ENCODE measurements at regions not wholly inside any gene's neighbourhood (a gene's known extent, or its start where the extent isn't known, plus 50 kb on each side); places are given as distances from the start of the nearest gene placed in this dataset.

DNA sequence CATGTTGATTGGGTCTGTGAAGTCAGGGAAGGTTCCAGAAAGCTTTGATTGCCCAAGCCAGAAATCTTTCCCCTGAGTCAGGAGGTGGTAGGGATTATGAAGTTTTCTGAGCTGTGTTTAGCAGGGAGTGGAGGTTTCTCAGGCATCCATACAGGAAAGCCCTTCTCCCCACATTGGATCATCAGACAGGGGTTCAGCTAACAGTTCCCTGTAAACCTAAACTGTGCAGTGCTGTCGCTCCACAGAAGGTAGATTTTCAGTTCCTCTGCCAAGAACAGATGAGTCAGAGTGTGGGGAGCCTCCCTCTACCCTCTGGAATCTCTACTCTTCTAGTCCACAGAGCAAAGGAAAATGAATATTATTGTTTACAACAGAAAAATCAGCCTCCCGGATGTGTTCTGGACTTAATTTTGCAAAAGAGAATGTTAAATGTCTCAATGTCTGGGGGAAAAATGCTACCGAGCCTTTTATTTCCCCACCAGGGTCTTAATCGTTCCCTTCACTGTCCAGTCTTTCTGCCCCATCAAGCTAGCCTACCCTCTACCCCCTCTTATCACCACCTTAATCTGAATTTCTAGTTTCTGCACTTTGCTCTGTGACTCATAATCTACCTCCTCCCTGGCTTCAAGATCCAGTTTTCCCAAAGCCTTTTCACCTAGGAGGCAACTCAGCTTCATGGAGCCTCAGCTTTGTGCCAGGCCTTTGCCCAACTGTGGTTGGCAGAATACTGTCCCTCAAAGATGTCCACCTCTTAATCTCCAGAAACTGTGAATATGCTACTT, 355.6 kb downstream of the PRDM2 start:
- peaks cover 3% of the 10 kb centered on the region for H3K9me3 Mint-ChIP-seq (ENCODE audit: low read depth)
- H3K36me3 Mint-ChIP-seq: no peaks in the 10 kb centered on the region
- H3K4me1 Mint-ChIP-seq: no peaks in the 10 kb centered on the region
- ATAC-seq (no peak), DNase-seq (no peak)
- CTCF ChIA-PET: no interaction called here
- no peak overlapping the region for H3K27ac Mint-ChIP-seq
- H3K27me3 Mint-ChIP-seq: no peaks in the 10 kb centered on the region
- H3K4me3 Mint-ChIP-seq: no peak overlapping the region

DNA sequence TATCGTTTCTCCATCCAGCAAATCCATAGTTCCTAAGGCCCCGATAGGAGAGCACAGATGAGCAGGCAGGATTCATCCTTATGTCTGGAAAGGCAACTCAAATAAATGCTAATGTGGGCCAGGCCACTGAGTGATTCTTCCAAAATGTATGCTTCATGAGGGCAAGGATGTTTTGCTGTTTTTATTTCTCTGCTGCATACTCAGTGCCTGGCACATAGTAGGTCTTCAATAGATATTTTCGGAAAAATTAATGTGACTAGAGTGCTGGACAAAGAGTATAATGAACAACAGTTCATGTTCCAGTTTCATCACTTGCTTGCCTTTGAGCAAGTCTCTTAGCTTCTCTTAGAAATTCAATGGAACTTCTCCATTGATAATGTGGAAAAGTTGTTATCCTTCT, 357.7 kb downstream of the PRDM2 start:
- CTCF ChIA-PET: no interaction called here

DNA sequence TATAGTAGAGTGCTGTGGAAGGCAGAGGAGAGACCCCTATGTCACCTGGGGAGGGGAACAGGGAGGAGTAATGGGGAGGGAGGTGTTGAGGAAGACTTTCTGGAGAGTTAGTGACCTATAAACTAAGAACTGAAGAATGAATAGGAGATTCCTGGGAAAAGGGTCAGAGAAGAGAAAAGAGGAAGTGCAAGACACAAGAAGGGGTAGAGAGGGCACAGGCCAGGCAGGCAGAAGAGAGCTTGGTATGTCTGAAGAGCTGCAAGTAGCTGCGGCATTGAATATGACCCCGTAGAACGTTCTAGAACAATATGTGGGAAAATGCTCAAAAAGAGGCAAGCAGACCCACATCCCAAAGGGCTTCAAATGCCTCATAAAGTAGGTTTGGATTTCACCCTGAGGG, 361.2 kb downstream of the PRDM2 start:
- H3K27me3 Mint-ChIP-seq: no peaks in the 10 kb centered on the region
- CTCF ChIA-PET: no interaction called here
- no peak overlapping the region for H3K4me3 Mint-ChIP-seq
- ATAC-seq (no peak), DNase-seq (no peak)
- no peak overlapping the region for H3K27ac Mint-ChIP-seq
- H3K36me3 Mint-ChIP-seq: no peaks in the 10 kb centered on the region
- peaks cover 3% of the 10 kb centered on the region for H3K9me3 Mint-ChIP-seq (ENCODE audit: low read depth)
- no peaks in the 10 kb centered on the region for H3K4me1 Mint-ChIP-seq

More for the DNA sequence above, 357.7 kb downstream of the PRDM2 start:
- Mint-ChIP-seq H3K9me3 (ENCODE audit: low read depth) (peaks cover 3% of the 10 kb centered on the region), H3K27me3 (no peaks in the 10 kb centered on the region), H3K4me1 (no peaks in the 10 kb centered on the region), H3K27ac (no peak overlapping the region), H3K36me3 (no peaks in the 10 kb centered on the region), H3K4me3 (no peak overlapping the region)
- no peak for ATAC-seq
- no peak for DNase-seq

DNA sequence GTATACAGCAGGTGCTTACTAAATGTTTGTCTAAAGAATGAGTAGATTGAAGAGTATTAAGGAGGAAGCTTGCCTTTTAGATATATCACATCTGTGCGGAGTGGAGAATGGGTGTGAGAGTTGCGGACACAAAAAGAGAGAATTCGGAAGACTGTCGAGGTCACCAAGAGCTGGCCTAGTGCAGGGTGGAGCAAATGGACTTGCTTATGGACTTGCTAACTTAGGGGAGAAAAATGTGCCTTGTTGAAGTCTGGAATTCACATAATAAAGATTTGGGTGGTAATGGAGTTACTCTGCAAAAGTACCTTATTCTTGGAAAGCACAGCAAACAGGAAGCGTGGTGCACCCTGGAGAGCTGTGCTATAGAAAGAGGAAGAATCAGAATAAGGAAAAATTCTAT, 361.7 kb downstream of the PRDM2 start:
- Mint-ChIP-seq H3K4me3 (no peak overlapping the region), H3K9me3 (ENCODE audit: low read depth) (peaks cover 3% of the 10 kb centered on the region), H3K36me3 (no peaks in the 10 kb centered on the region), H3K27ac (no peak overlapping the region), H3K4me1 (no peaks in the 10 kb centered on the region), H3K27me3 (no peaks in the 10 kb centered on the region)
- CTCF ChIA-PET: no interaction called here
- ATAC-seq (no peak), DNase-seq (no peak)

DNA sequence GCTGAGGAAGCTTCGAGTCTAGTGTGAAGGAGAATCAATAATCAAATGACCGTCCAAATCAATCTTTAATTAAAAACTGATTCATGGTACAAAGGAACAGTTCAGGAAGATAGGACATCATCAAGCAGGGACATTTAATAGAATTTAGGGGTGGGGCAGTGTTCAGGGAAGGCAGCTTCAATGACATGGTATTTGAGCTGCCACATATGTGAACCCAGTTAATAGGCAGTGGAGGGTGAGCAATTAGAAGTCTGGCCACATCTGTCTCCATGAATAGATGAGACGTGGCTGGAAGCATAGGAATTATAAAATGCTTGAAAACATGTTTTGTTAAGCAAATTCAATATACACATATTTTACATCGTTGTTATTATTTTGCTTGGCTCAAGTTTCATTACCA, 362.7 kb downstream of the PRDM2 start:
- DNase-seq (no peak), ATAC-seq (no peak)
- Mint-ChIP-seq H3K4me1 (no peaks in the 10 kb centered on the region), H3K27ac (no peak overlapping the region), H3K4me3 (no peak overlapping the region), H3K9me3 (ENCODE audit: low read depth) (peaks cover 3% of the 10 kb centered on the region), H3K27me3 (no peaks in the 10 kb centered on the region), H3K36me3 (no peaks in the 10 kb centered on the region)
- CTCF ChIA-PET: no interaction called here

DNA sequence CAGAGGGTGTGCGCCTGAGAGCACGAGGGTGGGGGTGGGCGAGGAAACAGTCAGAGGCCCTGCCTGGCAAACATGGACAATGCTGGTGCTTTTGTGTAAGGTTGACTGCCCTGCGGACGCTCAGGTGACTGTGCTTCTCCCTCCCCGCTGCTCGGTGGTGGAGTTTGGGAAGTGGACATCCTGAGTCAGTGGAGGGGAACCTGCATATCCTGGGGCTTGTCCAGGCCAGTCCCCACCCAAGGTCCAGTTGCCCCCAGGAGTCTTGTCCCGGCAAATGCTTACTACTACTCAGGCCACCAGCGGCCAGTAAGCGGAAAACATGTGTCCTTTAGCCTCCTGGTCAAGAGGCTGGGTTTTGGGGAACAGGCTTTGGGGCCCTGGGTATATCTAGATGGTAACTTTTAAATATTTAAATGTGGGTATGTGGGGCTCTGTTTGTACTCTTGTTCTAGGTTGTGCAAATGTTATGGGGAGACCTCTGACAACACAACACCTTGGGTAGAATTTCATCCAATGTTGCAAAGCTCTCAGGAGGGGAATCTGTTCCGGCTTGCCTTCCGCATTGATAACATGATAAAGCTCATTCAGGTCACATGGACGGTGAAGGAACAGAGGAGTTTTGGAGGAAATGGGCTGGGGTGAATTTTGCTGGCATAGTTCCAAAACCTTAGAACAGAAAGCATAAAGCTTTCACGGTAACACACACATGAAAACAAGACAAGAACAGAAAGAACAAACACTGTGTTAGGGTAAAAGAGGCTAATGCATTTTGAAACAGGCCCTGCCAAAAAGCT, 364.9 kb downstream of the PRDM2 start:
- Mint-ChIP-seq H3K27ac (no peak overlapping the region), H3K4me1 (no peaks in the 10 kb centered on the region), H3K27me3 (no peaks in the 10 kb centered on the region), H3K36me3 (no peaks in the 10 kb centered on the region), H3K9me3 (ENCODE audit: low read depth) (no peaks in the 10 kb centered on the region), H3K4me3 (no peak overlapping the region)
- CTCF ChIA-PET: no interaction called here
- ATAC-seq: no peak
- DNase-seq: no peak

DNA sequence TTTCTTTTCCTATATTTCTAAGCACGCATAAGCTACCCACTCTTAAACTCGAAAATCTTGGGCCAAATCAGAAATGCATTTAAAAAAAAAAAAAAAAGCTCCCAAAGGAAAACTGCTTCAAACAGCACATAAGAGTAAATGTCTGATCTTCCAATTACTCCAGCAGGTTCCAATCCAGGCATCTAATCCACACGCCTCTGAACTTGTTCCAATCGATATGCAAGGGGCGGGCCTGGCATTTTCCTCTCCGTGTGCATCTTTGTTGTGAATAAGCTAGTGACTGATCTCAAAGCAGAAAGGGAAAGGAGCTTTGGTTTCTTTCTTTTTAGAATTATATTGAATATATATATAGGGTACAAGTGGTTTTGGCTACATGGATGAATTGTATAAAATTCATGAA, 365.5 kb downstream of the PRDM2 start:
- DNase-seq (no peak), ATAC-seq (no peak)
- H3K9me3 Mint-ChIP-seq (ENCODE audit: low read depth): no peaks in the 10 kb centered on the region
- no peak overlapping the region for H3K4me3 Mint-ChIP-seq
- H3K4me1 Mint-ChIP-seq: no peaks in the 10 kb centered on the region
- CTCF ChIA-PET: no interaction called here
- no peaks in the 10 kb centered on the region for H3K27me3 Mint-ChIP-seq
- no peak overlapping the region for H3K27ac Mint-ChIP-seq
- no peaks in the 10 kb centered on the region for H3K36me3 Mint-ChIP-seq

DNA sequence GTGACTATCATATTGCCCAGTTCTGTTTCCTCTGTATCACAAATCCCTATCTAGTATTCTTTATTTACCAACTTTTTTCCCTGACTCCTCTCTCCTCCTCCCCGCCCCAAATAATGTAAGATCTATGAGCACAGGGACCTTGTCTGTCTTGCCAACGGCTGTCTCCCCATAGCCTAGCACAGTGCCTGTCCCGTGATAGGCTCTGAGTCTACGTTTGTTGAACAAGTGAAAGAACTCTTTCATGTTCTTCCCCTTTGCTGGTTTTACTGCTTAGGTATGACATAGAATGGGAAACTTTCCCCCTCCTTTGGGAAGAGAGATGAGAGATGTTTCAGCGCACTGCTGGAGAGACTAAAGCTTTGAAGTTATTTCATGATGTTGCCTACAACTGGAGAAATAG, 367.0 kb downstream of the PRDM2 start:
- no peaks in the 10 kb centered on the region for H3K9me3 Mint-ChIP-seq (ENCODE audit: low read depth)
- CTCF ChIA-PET: no interaction called here
- no peak for ATAC-seq
- no peaks in the 10 kb centered on the region for H3K4me1 Mint-ChIP-seq
- no peaks in the 10 kb centered on the region for H3K36me3 Mint-ChIP-seq
- no peak overlapping the region for H3K4me3 Mint-ChIP-seq
- H3K27me3 Mint-ChIP-seq: no peaks in the 10 kb centered on the region
- DNase-seq: no peak
- no peak overlapping the region for H3K27ac Mint-ChIP-seq

DNA sequence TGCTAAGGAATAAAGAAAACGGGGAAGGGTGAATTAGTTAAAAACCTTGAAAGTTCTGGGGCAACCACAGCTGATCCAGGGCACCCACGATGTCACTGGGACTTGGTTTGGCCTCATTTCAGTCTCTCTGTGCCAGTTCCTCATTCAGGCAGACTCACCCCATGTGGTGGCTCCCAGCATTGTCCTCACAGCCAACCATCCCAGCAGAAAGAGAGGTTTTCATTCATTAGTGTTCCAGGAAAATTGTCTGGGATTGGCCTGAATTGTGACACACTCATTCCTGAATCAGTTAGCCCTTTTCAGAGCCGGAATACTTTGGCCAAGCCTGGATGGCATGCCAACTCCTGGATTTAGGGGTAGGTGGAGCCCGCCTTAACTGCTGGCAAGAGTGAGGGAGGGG, 367.7 kb downstream of the PRDM2 start:
- Mint-ChIP-seq H3K9me3 (ENCODE audit: low read depth) (no peaks in the 10 kb centered on the region), H3K27me3 (no peaks in the 10 kb centered on the region), H3K27ac (no peak overlapping the region), H3K4me1 (no peaks in the 10 kb centered on the region), H3K36me3 (no peaks in the 10 kb centered on the region), H3K4me3 (no peak overlapping the region)
- CTCF ChIA-PET: no interaction called here
- no peak for ATAC-seq
- DNase-seq: no peak

DNA sequence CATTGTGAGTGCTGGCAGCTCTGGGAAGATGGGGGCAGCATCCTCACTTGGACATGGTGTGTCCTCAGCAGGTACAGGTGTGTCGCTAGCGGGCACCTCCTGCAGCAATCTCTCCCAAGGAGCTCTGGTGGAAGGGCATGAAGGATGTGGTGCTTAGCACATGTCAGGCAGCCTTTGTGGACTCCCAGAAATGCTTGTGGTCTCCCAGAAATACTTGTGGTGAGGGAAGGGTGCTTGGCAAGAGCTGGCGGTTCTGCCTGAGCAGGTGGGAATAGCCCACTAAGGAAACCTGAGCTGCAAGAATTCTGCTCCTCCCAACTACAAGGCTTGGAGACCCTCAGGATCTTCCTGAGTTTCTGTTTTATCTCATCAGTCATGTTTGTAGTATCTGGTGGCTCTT, 371.6 kb downstream of the PRDM2 start:
- no peak for DNase-seq
- H3K27me3 Mint-ChIP-seq: no peaks in the 10 kb centered on the region
- CTCF ChIA-PET: no interaction called here
- ATAC-seq: no peak
- H3K9me3 Mint-ChIP-seq (ENCODE audit: low read depth): no peaks in the 10 kb centered on the region
- no peak overlapping the region for H3K4me3 Mint-ChIP-seq
- no peaks in the 10 kb centered on the region for H3K4me1 Mint-ChIP-seq
- H3K36me3 Mint-ChIP-seq: no peaks in the 10 kb centered on the region
- H3K27ac Mint-ChIP-seq: no peak overlapping the region

DNA sequence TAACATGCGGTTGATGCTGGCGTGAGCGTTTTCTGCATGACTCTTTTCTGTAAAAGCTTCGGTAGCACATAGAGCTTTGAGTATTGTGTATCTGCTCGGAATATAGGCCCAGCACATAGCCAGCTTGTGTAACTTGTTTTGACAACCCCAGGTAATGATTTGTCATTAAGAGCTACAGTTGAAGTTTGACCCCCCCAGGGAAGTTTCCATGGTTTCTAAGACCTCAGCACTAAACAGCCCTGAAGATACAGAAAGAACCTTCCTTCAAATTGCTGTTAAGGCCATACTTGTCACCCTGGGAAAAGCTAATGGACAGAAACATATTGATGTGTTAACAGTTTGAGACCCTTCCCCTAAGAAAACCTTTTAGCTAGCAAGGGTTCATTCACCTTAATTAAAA, 380.7 kb downstream of the PRDM2 start:
- no peak for DNase-seq
- Mint-ChIP-seq H3K27ac (no peak overlapping the region), H3K9me3 (ENCODE audit: low read depth) (no peaks in the 10 kb centered on the region), H3K27me3 (no peaks in the 10 kb centered on the region), H3K4me3 (no peak overlapping the region), H3K36me3 (no peaks in the 10 kb centered on the region), H3K4me1 (no peaks in the 10 kb centered on the region)
- ATAC-seq: no peak
- CTCF ChIA-PET: no interaction called here

DNA sequence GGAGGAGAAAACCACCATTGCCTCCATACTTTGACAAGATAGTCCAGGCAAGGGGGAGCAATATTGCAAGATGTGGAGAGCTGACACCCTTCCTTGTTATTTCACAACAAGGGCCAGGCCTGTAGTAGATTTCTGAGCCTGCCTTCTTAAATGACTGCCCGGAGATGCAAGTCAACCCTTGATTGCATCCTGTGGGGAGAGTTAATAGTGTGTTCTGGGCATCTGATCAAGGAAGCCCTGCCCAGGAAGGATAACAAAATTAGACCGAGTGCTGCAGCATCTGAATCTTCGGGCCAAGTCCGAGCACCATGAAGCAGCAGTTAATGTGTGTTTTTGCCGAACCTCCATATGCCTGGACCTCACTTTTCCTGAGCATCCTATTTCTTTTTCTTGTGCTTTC, 382.3 kb downstream of the PRDM2 start:
- CTCF ChIA-PET: no interaction called here

DNA sequence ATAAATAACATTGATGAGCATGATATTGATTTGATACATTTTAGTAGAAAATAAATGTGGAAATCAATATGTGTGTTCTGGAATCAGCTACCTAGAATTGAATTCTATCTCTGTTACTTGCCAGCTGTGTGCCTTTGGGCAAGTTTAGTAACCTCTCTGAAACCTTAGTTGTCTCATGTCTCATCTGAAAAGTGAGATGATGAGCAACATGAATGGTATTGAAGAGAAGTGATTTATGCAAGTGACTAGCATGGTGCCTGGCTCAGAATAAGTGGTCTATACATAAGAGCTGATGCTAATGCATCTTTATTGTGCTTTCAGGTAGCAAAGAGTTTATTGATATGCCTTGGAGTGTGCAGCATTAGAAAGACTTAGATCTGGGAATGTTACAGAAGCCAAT, 383.3 kb downstream of the PRDM2 start:
- CTCF ChIA-PET: no interaction called here
- H3K27me3 Mint-ChIP-seq: no peaks in the 10 kb centered on the region
- H3K4me1 Mint-ChIP-seq: no peaks in the 10 kb centered on the region
- H3K4me3 Mint-ChIP-seq: no peak overlapping the region
- DNase-seq (no peak), ATAC-seq (no peak)
- no peaks in the 10 kb centered on the region for H3K36me3 Mint-ChIP-seq
- no peaks in the 10 kb centered on the region for H3K9me3 Mint-ChIP-seq (ENCODE audit: low read depth)
- H3K27ac Mint-ChIP-seq: no peak overlapping the region

More for the DNA sequence above, 382.3 kb downstream of the PRDM2 start:
- Mint-ChIP-seq H3K4me3 (no peak overlapping the region), H3K4me1 (no peaks in the 10 kb centered on the region), H3K27ac (no peak overlapping the region), H3K36me3 (no peaks in the 10 kb centered on the region), H3K9me3 (ENCODE audit: low read depth) (no peaks in the 10 kb centered on the region), H3K27me3 (no peaks in the 10 kb centered on the region)
- no peak for ATAC-seq
- no peak for DNase-seq

DNA sequence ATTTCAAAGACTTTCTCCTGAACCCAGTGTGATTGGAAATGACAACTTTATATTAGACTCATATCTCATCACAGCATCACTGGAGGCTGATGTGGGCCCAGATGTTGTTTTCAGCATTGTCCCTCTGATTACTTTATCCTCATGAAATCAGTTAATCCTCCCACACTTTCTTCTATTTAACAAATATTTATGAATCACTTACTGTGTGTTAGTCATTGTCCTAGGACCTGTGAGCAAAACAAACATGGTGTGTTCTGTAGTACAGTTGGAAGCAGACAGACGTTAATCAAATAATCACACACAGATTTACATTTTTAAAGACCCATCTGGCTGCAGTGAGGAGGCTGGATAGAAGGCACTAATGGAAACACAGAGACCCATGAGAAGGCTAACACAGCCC, 383.7 kb downstream of the PRDM2 start:
- CTCF ChIA-PET: no interaction called here
- no peaks in the 10 kb centered on the region for H3K4me1 Mint-ChIP-seq

More for the DNA sequence above, 383.7 kb downstream of the PRDM2 start:
- H3K27ac Mint-ChIP-seq: no peak overlapping the region
- ATAC-seq (no peak), DNase-seq (no peak)
- H3K4me3 Mint-ChIP-seq: no peak overlapping the region
- H3K27me3 Mint-ChIP-seq: no peaks in the 10 kb centered on the region
- no peaks in the 10 kb centered on the region for H3K9me3 Mint-ChIP-seq (ENCODE audit: low read depth)
- H3K36me3 Mint-ChIP-seq: no peaks in the 10 kb centered on the region

All from activated CD8-positive, alpha-beta memory T cell treated with anti-CD3 and anti-CD28 coated beads, Interleukin-2, amount 10 ng/mL, durations not matched to agents 7 days and 5 days (primary cell).